GM21367 (cell line): ENCODE measurements at regions not wholly inside any gene's neighbourhood (a gene's known extent, or its start where the extent isn't known, plus 50 kb on each side); places are given as distances from the start of the nearest gene placed in this dataset.

ENCODE experiments used
- ATAC-seq: cut with Tn5 transposase; IDR thresholded peaks from one replicate; pipeline ENCODE4 v1.9.1; 2021; ENCODE audit not compliant: unreplicated experiment

DNA sequence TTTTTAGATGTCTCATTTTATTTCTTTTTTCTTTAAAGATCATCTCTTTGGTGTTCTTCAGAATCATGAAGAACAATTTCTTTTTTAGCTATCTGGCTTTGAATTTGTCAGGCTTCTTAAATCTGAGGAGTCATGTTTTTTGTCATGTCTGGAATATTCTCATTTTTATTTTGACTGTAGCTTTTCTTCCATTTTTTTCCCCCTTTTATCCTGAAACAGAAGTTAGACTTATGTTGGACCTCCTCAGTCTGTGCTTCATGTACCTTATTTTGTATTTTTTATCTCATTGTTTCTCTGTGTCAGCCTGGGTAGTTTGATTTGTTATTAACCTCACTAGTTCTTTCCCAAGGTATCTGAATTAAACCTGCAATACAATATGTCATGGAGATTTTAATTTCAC lies 319.2 kb upstream of the ADGRL4 start:
- ATAC-seq = no peak

DNA sequence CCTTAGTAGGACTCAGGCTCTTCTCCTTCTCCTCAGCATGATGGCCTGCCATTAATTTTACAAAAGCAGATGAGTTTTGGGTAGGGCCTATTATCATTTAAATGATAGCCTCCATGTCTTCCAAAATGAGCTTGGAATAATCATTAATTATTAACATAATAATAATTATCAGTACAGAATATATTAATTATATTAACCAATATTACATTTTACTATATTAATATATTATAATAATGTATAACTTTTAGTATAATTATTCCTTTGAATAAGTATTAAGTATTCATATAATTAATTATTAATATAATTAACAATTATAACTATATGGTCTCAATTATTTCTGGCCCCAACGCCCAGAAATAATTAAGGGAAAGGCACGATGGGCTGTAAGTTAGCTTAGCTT lies 318.6 kb upstream of the ADGRL4 start:
- no peak for ATAC-seq

DNA sequence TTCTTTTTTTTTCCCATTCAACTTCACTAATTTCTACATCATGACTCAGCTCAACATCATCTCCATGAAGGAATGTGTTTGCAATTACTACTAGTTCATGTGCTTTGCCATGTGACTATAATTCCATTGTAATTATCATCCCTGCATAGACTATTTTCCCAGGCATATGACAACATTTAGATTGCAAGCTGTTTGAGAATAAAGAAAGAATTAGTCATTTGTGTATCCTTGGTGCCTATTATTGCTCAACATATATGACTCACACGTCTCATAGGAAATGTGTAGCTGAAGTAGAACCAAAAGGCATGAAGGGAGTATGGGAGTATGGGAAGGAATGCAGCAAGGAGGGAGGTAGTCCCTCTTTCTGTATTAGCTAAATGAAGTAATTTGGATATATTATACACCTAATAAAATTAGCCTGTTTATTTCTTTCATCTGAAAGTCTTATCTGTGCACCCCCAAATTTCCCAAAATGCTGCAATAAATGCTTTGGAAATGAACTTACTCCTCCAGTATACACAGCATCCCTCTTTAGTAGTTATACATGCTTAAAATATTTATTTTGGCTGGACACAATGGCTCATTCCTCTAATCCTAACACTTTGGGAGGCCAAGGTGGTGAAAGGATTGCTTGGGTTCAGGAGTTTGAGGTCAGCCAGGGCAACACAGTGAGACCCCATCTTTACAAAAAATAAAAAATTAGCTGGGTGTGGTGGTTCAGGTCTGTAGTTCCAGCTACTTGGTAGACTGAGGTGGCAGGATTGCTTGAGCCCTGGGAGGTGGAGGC lies 316.9 kb upstream of the ADGRL4 start:
- ATAC-seq = no peak

DNA sequence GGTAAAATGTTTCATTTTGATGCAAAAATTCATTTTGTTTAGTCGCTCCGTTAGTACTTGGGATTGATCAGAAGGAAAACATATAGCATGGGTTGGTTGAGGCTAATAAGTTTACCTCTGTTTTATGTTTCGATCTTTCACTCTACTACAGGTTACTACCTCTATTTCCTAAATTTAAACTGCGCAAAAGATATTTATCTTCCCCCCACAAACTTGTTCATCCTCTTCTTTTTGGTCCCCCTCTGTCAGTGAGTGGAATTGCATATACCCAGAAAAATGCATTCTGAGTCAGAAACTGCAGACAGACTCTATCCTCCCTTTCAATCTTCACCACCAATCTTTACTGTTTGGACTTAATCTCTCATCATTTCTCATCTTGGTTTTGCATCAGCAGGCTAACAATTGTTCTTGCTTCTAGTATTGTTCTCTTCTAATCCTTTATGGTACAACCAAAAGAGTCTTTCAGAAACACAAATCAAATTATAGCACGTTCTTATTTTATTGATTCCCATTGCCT lies 316.0 kb upstream of the ADGRL4 start:
- ATAC-seq = no peak

DNA sequence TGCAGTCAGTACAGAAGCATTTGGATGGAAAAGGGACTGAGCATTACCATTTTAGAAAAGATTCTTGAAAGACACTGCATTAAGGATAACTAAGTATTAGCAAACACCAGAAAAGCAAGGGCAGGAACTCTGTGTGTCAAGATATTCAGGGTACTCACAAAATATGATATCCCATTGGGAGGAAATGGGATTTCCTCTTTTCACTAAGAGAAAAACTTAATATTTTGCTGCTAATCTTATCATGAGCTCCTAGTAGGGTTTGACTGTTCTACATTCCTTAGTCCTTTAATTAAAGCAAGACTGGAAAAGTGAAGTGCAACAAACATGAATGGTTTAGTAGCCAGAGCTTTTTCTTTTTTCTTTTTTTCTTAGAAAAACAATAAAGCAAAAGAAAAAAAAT lies 305.9 kb upstream of the ADGRL4 start:
- no peak for ATAC-seq

DNA sequence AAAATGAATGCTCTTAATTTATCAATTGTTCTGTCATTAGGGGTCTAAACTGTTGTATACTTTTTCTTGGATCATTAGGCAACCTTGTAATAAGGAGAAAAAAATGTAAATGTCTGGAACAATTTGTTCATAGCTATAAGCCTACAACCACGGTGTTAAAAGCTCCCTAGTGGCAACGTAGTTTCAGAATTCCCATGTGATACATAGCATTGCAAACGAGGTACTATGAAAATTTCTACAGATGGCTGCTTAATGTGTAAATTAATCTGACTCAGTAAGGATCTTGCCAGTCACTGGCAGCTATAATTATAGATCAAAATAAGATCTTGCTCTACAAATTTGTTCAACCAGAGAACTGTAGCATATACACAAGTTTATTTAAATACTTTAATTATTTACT lies 304.1 kb upstream of the ADGRL4 start:
- ATAC-seq = no peak

DNA sequence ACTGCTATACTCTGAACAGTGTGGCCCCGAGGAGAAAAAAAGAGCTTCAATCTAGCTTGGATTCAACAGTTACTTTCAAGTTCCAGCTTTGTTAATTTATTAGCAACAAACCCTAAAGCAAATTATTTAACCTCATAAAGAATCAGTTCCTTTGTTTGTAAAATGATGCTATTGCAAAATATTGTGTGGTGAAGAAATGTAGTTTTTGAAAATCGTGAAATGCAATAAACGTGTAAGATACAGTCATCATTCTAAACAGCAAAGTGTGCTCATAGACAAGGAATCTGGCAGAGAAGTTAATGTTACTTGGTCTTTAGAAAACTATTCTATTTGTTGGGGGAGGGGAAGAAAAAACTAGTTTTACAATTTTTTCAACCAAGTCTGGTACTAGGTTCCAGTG lies 297.6 kb upstream of the ADGRL4 start:
- ATAC-seq = no peak

DNA sequence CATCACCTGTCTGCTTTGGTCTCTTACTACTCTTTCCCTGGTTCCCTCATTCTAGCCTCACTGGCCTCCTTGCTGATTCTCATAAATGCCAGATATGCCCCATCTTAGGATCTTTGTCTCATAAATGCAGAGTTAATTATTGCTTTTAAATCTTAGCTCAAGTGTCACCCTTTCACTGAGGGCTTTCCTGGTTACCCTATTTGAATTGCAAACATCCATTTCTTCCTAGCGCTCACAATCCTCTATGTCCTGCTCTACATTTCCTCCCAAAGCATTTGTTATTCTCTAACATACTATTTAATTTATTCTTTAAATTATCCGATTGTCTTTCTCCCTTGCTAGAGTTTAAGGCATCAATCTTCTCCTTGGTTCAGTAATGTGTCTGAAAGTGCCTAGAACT lies 296.5 kb upstream of the ADGRL4 start:
- no peak for ATAC-seq

DNA sequence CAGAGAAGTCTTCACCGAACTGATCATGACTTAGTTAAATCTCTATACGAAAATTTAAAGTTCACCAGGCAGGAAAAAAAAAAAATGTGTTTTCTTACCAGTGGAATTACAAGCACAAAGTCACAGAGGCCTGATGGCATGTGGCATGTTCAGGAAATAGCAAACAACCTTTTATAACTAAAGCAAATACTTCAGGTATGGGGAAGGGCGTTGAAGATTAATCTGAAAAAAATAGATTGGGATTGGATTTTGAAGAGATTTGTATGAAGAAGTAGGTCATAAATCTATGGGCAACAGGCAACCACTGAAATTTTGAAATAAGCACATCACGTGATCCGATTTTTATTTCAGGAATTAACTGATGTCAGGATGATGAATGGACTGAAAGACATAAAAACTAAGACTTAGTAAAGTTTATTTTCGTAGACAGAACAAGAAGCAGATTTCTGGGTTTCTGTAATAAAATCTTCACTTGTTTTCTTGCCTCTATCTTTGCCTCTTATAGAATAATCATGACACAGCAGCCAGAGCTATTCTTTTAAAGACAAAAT lies 295.9 kb upstream of the ADGRL4 start:
- ATAC-seq = no peak

DNA sequence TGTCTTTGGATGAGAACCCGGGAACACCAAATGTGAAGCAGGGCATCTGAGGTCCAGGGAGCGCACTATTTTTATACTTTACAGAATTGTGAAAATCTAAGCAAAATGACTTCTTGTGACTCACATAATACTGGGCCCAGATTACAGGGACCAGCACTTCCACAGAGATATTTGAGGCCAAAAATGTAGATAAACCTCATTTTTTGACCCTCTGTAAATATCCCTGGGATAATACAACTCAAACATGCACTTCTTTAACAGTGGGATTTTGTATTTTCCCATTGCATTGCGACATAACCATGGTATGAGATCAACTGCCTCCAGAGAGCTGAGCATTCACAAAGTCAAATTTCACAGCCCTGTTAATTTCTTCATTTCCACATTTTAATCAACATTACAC lies 289.4 kb upstream of the ADGRL4 start:
- ATAC-seq = no peak

DNA sequence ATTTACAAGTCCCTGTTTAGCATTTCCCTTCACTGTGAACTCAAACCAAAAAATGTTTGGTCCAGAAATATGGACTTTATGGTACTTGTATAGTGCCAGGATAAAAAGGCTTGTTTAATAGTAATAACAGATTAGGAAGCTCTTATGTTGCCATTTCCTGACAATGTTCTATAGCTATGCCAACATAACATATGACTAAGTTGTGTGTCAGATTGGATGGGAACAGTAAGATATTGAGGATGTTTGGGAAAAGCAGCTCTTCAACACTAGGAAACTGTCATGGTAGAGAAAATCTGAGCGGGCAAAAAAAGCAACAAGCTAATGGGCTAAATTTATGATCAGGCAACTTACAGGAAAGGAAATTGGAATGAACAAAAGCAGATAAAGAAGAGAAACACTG lies 287.1 kb upstream of the ADGRL4 start:
- ATAC-seq = no peak

DNA sequence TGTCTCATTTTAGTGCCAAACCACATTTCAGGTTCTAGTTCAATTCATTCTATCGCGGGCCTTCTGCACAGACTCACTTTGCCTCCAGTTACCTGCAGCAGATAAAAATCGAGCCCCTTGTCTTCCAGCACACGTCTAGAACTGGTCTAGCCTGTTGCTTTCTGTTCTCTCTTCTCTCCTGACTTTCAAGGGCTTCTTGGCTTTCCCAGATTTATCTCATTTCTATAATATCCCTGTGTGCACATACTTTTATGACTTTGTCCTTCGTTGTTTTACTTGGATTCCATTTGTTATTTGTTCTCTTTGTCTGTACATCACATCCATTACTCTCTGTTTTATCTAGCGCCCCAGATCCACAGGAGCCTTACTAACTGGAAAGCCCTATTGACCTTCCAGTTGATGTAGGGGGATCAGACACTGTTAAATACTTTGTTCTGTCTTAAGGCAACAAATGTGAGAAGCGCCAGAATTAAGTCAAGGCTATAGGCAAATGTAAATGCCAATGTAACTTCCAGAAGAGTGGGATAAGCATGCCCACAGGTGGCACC lies 284.5 kb upstream of the ADGRL4 start:
- ATAC-seq = no peak

DNA sequence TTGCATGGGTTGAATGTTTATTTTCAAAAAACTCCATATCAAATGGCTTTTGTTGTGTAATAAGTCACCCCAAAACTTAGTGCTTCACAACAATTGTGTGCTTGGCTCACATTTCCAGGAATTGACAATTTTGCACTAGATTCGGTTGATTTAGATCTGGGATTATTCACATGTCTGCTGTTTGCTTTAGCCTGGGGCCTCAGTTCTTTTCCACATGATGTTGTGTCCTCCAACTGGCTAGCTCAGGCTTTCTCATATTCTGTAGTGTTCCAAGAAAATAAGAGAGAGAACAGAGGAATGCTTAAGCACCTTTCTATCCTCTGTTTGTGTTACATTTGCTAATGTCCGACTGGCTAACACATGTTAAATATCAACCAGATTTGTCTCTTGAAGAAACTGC lies 281.5 kb upstream of the ADGRL4 start:
- ATAC-seq = no peak

DNA sequence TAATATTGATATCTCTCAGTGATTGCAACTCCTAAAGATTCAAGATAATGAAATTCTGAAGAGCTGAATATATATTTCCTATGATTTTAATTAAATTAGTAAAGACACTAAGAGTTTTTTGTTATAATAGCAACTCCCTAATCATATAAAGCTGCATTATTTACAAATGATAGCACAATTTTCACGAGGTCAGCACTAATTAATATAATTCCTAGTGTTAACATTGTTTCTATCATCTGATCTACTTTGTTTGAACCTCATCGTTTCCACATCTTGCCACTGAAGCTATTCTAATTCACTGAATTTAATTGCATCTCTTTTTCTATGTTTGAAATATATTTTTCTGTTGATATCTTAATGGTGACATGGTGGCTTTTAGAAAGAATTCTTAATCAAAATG lies 279.1 kb upstream of the ADGRL4 start:
- no peak for ATAC-seq

DNA sequence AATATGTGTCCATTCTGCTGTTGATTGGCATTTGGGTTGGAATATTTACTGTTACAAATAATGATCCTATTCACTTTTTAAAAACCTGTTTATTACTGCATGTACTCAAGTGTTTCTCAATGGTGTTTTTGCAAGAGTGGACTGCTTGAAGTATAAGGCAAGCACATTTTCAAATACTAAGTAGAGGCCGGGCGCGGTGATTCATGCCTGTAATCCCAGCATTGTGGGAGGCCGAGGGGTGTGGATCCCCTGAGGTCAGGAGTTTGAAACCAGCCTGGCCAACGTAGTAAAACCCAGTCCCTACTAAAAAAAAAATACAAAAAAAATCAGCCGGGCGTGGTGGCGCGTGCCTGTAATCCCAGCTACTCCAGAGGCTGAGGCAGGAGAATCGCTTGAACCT lies 276.9 kb upstream of the ADGRL4 start:
- ATAC-seq = no peak

DNA sequence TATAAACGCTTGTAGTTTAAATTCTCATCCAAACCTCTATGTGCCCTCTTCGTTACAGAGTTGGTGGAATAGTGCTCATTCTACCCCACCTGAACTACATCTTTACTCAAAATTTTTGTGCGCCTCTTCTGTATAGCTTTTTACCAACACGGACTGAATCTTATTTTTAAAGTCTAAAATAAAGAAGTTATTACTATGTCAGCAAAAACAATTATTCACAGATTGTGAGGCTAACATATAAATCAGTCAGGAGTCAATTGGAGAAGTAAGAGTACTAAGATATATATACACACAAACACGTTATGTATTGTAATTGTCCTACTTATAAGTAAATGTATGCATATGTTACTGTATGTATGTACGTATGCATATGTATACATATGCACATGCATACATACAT lies 274.9 kb upstream of the ADGRL4 start:
- no peak for ATAC-seq

DNA sequence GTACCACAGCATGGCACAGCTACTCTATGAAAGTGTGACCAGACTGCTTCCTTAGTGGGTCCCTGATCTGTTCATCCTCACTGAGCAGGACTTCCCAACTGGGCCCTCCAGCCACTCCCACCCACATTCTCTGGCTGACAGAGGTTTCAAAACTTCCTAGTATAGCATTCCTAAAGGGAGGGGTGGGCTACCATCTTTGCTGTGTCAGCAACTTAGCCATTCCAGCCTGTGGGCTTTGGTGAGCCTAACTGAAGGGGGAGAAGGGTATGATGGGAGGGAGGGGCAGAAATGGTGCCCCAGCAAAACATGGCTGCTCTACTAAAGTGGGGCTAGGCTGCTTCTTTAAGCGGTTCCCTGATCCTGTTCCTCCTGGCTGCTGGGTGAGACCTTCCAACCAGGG lies 265.2 kb upstream of the ADGRL4 start:
- no peak for ATAC-seq

DNA sequence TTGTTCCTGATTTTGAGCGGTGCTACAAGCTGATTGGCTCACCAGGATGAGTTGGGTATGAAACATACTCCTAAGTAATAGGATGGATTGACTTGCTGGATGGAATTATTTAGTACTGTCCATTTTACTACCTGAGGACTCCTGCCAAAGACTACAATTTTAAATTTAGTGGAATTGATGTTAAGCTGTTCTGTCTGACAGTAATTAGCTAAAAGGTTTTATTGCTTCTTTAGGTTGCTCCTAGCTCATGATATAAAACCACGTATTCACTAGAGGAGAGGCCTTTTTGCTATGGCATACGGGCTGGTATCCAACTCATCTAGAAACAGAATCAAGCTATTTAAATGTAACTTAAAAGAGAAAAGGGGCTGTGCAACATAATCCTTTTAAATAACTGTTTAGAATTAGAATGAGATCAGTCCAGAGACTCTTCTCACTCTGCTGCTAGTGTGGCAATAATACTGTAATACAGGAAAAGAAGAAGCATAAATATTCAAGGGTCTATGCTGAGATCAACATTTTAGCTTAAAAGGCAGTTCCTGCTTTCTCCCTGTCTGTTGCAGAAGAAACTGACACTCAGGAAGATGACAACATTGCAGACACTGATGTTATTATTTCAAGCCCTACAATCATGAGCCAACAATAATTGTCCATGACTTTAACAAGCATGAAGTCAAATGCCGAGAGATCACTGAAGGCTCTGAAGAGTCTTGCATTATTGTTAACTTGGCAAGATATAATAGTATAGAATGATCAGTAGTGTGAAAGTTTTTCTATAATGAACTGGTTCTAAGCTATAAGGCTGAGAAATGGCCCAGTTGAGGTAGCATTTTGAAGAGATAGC lies 258.7 kb upstream of the ADGRL4 start:
- no peak for ATAC-seq

DNA sequence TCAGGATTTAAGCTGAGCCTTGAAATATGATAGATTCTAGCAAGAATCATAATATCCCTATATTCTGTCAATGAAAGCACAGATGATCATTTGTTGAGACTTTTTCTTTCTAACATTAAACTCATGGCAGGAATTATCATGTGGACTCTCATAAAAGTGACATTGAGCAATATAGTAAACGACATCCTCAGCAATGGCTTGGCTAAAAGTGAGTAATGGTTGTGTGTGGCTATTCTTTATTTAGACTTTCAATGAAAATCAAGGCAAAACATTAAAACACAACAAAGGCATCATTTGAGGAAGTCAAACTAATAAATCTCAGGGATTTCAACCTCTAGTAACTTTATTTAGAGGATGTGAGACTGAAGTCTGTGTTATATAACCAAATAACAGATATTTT lies 257.8 kb upstream of the ADGRL4 start:
- no peak for ATAC-seq

DNA sequence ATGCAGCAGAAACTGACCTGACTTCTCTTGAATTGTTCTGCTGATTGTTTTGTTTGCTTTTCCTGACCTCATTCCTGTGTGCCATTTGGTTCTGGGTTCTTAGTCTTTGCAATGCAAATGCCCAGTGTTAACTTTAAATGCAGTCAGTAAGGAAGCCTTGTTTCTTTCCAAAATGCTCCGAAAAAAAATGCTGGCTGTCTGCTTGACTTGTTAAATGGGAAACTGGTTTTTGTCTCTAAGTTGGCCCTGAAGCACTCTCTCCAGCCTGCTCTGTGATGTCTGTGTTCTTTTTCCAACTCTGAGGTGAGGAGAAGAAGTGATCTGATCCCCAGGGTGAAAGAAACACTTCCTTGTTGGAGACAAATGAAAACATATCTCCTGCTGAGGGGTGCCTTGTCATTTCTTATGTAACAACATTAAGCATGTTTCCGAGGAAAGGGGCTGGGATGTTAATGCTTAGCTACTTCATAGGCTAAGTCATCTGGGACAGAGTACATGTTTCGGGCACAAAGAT lies 256.3 kb upstream of the ADGRL4 start:
- no peak for ATAC-seq
